ENCODE measurements at regions not wholly inside any gene's neighbourhood (a gene's known extent, or its start where the extent isn't known, plus 50 kb on each side); places are given as distances from the start of the nearest gene placed in this dataset.

- TF ChIP-seq SUZ12 (IDR thresholded peaks at IDR 0.05; ENCODE audit: extremely low read depth, insufficient read depth, insufficient read length) = no peak
- TF ChIP-seq ZNF274 (IDR thresholded peaks at IDR 0.05; ENCODE audit: low read depth, low read length) = no peak
Measured at GRCh38 chr15:39193611-39194010, 387.3 kb upstream of the THBS1 start.
